ENCODE measurements at regions not wholly inside any gene's neighbourhood (a gene's known extent, or its start where the extent isn't known, plus 50 kb on each side); places are given as distances from the start of the nearest gene placed in this dataset.

- no peak for DNase-seq
These were observed 1056.7 kb upstream of the AMELY start for GRCh38 chrY:7968293-7968692.

GRCh38 chrY:7966916-7967315, 1055.4 kb upstream of the AMELY start:
- no peak for DNase-seq

GRCh38 chrY:7963393-7963792, 1051.8 kb upstream of the AMELY start:
- DNase-seq: no peak

GRCh38 chrY:7962350-7962749, 1050.8 kb upstream of the AMELY start:
- no peak for DNase-seq

GRCh38 chrY:7961811-7962210, 1050.3 kb upstream of the AMELY start:
- DNase-seq: no peak

- DNase-seq: no peak
These were observed 1046.2 kb upstream of the AMELY start for GRCh38 chrY:7957773-7958172.

GRCh38 chrY:7951187-7951852, 1039.8 kb upstream of the AMELY start:
- DNase-seq: no peak

GRCh38 chrY:7944135-7944534, 1032.6 kb upstream of the AMELY start:
- no peak for DNase-seq

GRCh38 chrY:7942711-7943110, 1031.2 kb upstream of the AMELY start:
- no peak for DNase-seq

- DNase-seq: no peak
These were observed 1030.3 kb upstream of the AMELY start for GRCh38 chrY:7941856-7942255.

- DNase-seq: no peak
These were observed 1027.6 kb upstream of the AMELY start for GRCh38 chrY:7938982-7939718.

- DNase-seq: no peak
These were observed 1025.3 kb upstream of the AMELY start for GRCh38 chrY:7936831-7937230.

GRCh38 chrY:7936046-7936445, 1024.5 kb upstream of the AMELY start:
- no peak for DNase-seq

GRCh38 chrY:7935606-7936005, 1024.1 kb upstream of the AMELY start:
- DNase-seq: no peak

GRCh38 chrY:7932424-7932823, 1020.9 kb upstream of the AMELY start:
- no peak for DNase-seq

GRCh38 chrY:7929866-7930265, 1018.3 kb upstream of the AMELY start:
- DNase-seq: no peak

GRCh38 chrY:7924059-7924458, 1012.5 kb upstream of the AMELY start:
- DNase-seq: no peak

GRCh38 chrY:7923476-7924017, 1012.0 kb upstream of the AMELY start:
- no peak for DNase-seq

GRCh38 chrY:7920382-7920781, 1008.8 kb upstream of the AMELY start:
- no peak for DNase-seq

GRCh38 chrY:7888506-7888905, 977.0 kb upstream of the AMELY start:
- DNase-seq: no peak

GRCh38 chrY:7881696-7882095, 970.1 kb upstream of the AMELY start:
- no peak for DNase-seq

GRCh38 chrY:7879245-7879644, 967.7 kb upstream of the AMELY start:
- DNase-seq: no peak

- DNase-seq: no peak
These were observed 967.2 kb upstream of the AMELY start for GRCh38 chrY:7878719-7879118.

GRCh38 chrY:7877458-7877857, 965.9 kb upstream of the AMELY start:
- DNase-seq: no peak

- DNase-seq: peak; percentile 37
These were observed 962.5 kb upstream of the AMELY start for GRCh38 chrY:7874080-7874479.
